HepG2 (cell line): ENCODE measurements at regions not wholly inside any gene's neighbourhood (a gene's known extent, or its start where the extent isn't known, plus 50 kb on each side); places are given as distances from the start of the nearest gene placed in this dataset.

Experiments
- ATF7-NPFF ChIP-seq: sonication (generic); formaldehyde crosslinking; IDR thresholded peaks from 2 replicates; pipeline ENCODE4 v1.8.1; 2023; ENCODE audit warnings: mild to moderate bottlenecking, low read depth, missing genetic modification reagents, moderate library complexity
- CEBPZ ChIP-seq: IDR thresholded peaks from 2 replicates; pipeline ENCODE4 v1.6.1; 2012; ENCODE audit warnings: low read length, improper control_type of control experiment
- EHMT2 ChIP-seq: fragments of 200-600 bp; sonication (generic); IDR thresholded peaks from 2 replicates; pipeline ENCODE4 v1.7.0; 2017; ENCODE audit warnings: antibody characterized with exemption, low read depth, low read length, borderline replicate concordance
- HCFC1 ChIP-seq: fragments of 150-350 bp; IDR thresholded peaks from 2 replicates; pipeline ENCODE4 v1.6.1; 2014; ENCODE audit warnings: low read depth, low read length
- HOXA3 ChIP-seq: sonication (generic); formaldehyde crosslinking; IDR thresholded peaks from 2 replicates; pipeline ENCODE4 v1.5.0; 2020; ENCODE audit warnings: missing genetic modification reagents
- MTF1 ChIP-seq: sonication (generic); formaldehyde crosslinking; IDR thresholded peaks from 2 replicates; pipeline ENCODE4 v1.5.0; 2020; ENCODE audit warnings: missing genetic modification reagents
- NFAT5 ChIP-seq: sonication (generic); formaldehyde crosslinking; IDR thresholded peaks from 2 replicates; pipeline ENCODE4 v1.4.0; 2020; ENCODE audit warnings: missing genetic modification reagents
- REPIN1 ChIP-seq: sonication (generic); formaldehyde crosslinking; IDR thresholded peaks from 2 replicates; pipeline ENCODE4 v1.8.0; 2022; ENCODE audit warnings: missing genetic modification reagents, low read depth, mild to moderate bottlenecking, borderline replicate concordance
- ZBTB44 ChIP-seq: sonication (generic); formaldehyde crosslinking; IDR thresholded peaks from 2 replicates; pipeline ENCODE4 v1.4.0; 2020; ENCODE audit warnings: missing genetic modification reagents
- ZFP36 ChIP-seq: fragments of 150-350 bp; IDR thresholded peaks from 2 replicates; pipeline ENCODE4 v1.6.1; 2018; ENCODE audit warnings: borderline replicate concordance, low read length, low read depth; ENCODE audit not compliant: partially characterized antibody
- ZNF337 ChIP-seq: sonication (generic); formaldehyde crosslinking; IDR thresholded peaks from 2 replicates; pipeline ENCODE4 v1.5.1; 2020; ENCODE audit warnings: missing genetic modification reagents, low read depth, mild to moderate bottlenecking, borderline replicate concordance
- ZNF33B ChIP-seq: sonication (generic); formaldehyde crosslinking; IDR thresholded peaks from 2 replicates; pipeline ENCODE4 v1.5.1; 2020; ENCODE audit warnings: mild to moderate bottlenecking, missing genetic modification reagents
- ZNF552 ChIP-seq: sonication (generic); formaldehyde crosslinking; IDR thresholded peaks from 2 replicates; pipeline ENCODE4 v1.9.0; 2022; ENCODE audit warnings: missing genetic modification reagents, mild to moderate bottlenecking, borderline replicate concordance
- ZNF558 ChIP-seq: sonication (generic); formaldehyde crosslinking; IDR thresholded peaks from 2 replicates; pipeline ENCODE4 v1.9.0; 2022; ENCODE audit warnings: mild to moderate bottlenecking, missing genetic modification reagents, borderline replicate concordance
- ZNF616 ChIP-seq: sonication (generic); formaldehyde crosslinking; IDR thresholded peaks from 2 replicates; pipeline ENCODE4 v1.5.0; 2020; ENCODE audit warnings: low read depth, mild to moderate bottlenecking, missing genetic modification reagents
- ZNF691 ChIP-seq: sonication (generic); formaldehyde crosslinking; IDR thresholded peaks from 2 replicates; pipeline ENCODE4 v1.4.0; 2020; ENCODE audit warnings: missing genetic modification reagents, low read depth, mild to moderate bottlenecking, borderline replicate concordance
- ZSCAN20 ChIP-seq: sonication (generic); formaldehyde crosslinking; IDR thresholded peaks from 2 replicates; pipeline ENCODE4 v1.4.0; 2020; ENCODE audit warnings: missing genetic modification reagents, mild to moderate bottlenecking, borderline replicate concordance
- ZSCAN25 ChIP-seq: sonication (generic); formaldehyde crosslinking; IDR thresholded peaks from 2 replicates; pipeline ENCODE4 v1.8.0; 2022; ENCODE audit warnings: mild to moderate bottlenecking, missing genetic modification reagents

GRCh38 chr13:33542309-33543088 lies 256.9 kb upstream of the STARD13 start (continued):
- TF ChIP-seq MTF1 (CRISPR knock-in tag) = peak; percentile 97
- peak; percentile 82 for TF ChIP-seq ZSCAN25 (CRISPR knock-in tag)
- TF ChIP-seq ZNF337 (CRISPR knock-in tag) = peak; percentile 92; the same call in 1 of the 2 replicates
- TF ChIP-seq HCFC1 = no peak; the same call in 1 of the 2 replicates
- TF ChIP-seq ZNF558 (CRISPR knock-in tag) = peak; percentile 99
- peak; percentile 99 for TF ChIP-seq ATF7-NPFF
- peak; percentile 95 for TF ChIP-seq HOXA3 (CRISPR knock-in tag)
- peak; percentile 97; the same call in 1 of the 2 replicates for TF ChIP-seq REPIN1
- TF ChIP-seq CEBPZ = no peak
- TF ChIP-seq ZSCAN20 (CRISPR knock-in tag) = peak; percentile 98
- TF ChIP-seq ZNF552 (CRISPR knock-in tag) = peak; percentile 99
- peak; percentile 94 for TF ChIP-seq ZNF616 (CRISPR knock-in tag)
- TF ChIP-seq NFAT5 (CRISPR knock-in tag) = peak; percentile 96
- no peak for TF ChIP-seq ZFP36
- TF ChIP-seq ZBTB44 (CRISPR knock-in tag) = peak; percentile 29
- peak; percentile 76; the same call in 1 of the 2 replicates for TF ChIP-seq ZNF691 (CRISPR knock-in tag)
- TF ChIP-seq ZNF33B (CRISPR knock-in tag) = peak; percentile 99
- TF ChIP-seq EHMT2 = no peak
